ENCODE measurements at regions not wholly inside any gene's neighbourhood (a gene's known extent, or its start where the extent isn't known, plus 50 kb on each side); places are given as distances from the start of the nearest gene placed in this dataset.
"Not testable (repeated sequence)": the region's sequence is repeated elsewhere in the genome, so short reads cannot be mapped to it uniquely, and the experiment has no call there.

- no peak for DNase-seq
Observed at GRCh38 chr18:70411307-70411706, 122.5 kb downstream of the SOCS6 start.

DNA sequence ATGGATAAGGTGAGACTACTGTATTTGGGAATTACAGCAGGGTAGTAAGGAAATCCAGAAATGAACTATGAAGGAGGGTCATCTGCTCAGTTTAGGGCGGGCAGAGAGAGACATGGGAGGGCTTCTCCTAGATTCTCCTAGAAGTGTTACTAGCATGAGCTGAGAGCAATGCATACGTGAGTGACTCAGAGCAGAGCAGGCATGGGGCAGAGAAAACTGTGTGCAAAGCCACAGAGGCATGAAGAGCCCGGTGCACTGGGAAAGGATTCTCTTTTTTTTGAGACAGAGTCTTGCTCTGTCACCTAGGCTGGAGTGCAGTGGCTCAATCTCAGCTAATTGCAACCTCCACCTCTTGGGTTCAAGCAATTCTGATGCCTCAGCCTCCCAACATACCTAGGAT is 116.2 kb downstream of the SOCS6 start:
- DNase-seq, result no peak

- no peak for DNase-seq
Observed at GRCh38 chr18:70400476-70400875, 111.6 kb downstream of the SOCS6 start.

DNA sequence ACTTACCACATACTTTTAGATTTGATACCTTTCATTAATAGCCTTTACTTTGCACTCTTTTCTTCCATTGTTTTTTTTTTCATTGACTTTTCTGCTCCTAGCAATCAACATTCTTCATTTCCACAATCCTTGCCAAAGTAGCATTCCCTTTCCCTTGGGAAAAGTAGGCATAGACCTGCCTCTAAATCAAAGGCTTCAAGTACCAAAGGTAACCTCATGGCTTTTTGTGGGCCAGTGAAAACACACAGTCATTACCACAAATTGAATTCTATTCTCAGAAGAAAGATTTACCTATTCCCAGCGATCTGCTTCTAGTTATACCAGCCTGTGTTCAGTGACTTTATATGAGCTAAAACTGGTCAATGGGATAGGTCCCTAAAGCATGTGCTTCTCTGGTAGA is 109.2 kb downstream of the SOCS6 start:
- no peak for DNase-seq

GRCh38 chr18:70397259-70397925 is 108.5 kb downstream of the SOCS6 start:
- DNase-seq, result no peak

GRCh38 chr18:70395771-70396170 is 106.9 kb downstream of the SOCS6 start:
- not testable (repeated sequence) for DNase-seq

- no peak for DNase-seq
Observed at GRCh38 chr18:70394672-70395071, 105.8 kb downstream of the SOCS6 start.

- DNase-seq, result no peak
Observed at GRCh38 chr18:70390371-70391090, 101.7 kb downstream of the SOCS6 start.

DNA sequence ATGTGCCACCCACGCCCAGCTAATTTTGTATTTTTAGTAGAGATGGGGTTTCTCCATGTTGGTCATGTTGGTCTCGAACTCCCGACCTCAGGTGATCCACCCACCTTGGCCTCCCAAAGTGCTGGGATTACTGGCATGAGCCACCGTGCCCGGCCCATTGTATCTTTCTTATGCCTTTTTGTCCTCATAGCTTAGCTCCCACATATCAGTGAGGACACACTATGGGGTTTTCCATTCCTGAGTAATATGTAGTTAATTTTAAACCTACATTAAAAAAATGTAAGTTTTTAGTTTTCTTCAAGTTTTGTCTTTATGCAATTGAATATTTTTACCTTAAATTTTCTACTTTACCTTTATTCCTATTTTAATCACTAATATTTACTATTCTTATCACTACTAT is 100.2 kb downstream of the SOCS6 start:
- DNase-seq, result not testable (repeated sequence)

GRCh38 chr18:70387027-70387426 is 98.2 kb downstream of the SOCS6 start:
- no peak for DNase-seq

DNA sequence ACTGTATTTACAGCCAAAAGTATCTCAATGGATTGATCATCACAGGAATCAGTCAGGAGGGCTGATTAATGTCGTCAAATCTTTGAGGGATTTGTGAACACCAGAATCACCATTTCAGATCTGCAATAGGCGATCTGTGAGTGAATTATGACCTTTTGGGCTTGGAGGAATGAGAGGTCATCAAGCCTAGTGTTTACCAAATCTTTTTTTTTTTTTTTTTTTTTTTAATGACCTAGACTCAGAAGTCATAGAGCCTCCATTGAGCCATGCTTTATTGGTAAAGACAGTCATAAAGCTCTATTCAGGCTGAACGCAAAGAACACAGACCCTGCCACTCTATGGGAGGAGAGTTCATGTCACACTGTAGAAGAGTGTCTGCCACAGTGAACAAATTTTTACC is 97.7 kb downstream of the SOCS6 start:
- DNase-seq, result no peak

DNA sequence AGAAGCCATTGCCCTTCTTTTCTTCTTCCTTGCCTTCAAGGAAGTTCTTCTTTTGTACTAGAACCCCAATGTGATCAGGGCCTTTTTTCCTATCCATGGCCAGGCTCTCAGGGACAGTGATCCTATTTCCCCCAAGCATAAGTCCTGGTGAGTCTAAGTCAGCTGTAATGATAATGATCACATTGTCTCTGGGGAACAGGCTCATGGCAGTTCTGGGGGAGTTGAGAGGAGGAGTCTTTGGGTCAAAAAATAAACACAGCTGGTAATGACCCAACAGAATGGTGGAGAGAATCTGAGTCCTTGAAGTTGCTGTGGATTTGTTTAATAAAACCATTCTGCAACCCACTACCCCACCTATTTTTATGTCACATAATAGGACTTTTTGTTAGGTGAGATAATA is 96.6 kb downstream of the SOCS6 start:
- no peak for DNase-seq

DNA sequence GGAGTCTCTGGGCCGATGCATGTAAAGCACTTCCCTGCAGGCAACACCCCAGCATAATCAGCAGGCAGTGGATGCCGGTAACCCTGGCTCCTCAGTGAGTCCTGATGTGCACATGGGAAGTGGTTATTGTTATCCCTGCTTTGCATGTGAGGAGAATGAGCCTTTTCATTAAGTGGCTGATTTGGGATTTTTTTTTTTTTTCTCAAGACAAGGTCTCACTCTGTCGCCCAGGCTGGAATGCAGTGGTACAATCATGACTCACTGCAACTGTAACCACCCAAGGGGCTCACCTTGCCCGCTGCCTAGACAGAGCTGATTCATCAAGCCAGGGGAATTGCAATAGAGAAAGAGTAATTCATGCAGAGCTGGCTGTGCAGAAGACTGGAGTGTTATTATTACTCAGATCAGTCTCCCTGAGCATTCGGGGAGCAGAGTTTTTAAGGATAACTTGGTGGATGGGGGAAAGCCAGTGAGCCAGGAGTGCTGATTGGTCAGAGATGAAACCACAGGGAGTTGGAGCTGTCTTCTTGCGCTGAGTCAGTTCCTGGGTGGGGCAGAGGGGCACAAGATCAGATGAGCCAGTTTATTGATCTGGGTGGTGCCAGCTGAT is 95.4 kb downstream of the SOCS6 start:
- DNase-seq, result no peak

- no peak for DNase-seq
Observed at GRCh38 chr18:70382992-70383717, 94.3 kb downstream of the SOCS6 start.

- DNase-seq, result no peak
Observed at GRCh38 chr18:70382017-70382416, 93.2 kb downstream of the SOCS6 start.

GRCh38 chr18:70380915-70381896 is 92.4 kb downstream of the SOCS6 start:
- no peak for DNase-seq
